Panc1 (cell line): ENCODE measurements at regions not wholly inside any gene's neighbourhood (a gene's known extent, or its start where the extent isn't known, plus 50 kb on each side); places are given as distances from the start of the nearest gene placed in this dataset.
"Not testable (repeated sequence)": the region's sequence is repeated elsewhere in the genome, so short reads cannot be mapped to it uniquely, and the experiment has no call there.

Experiments used
- TF ChIP-seq, protein P1 (sequence below): fragments of 450-650 bp; IDR thresholded peaks from 2 replicates; pipeline ENCODE4 v1.5.1; 2017; ENCODE audit warnings: mild to moderate bottlenecking
- TF ChIP-seq, protein P2 (sequence below), 2 experiments: IDR thresholded peaks; 2 replicates each; pipeline ENCODE4 v1.6.1; 2011 to 2012; ENCODE audit warnings: low read depth in 2 of 2, control low read depth in 1 of 2, low read length in 1 of 2, mild to moderate bottlenecking in 1 of 2, moderate library complexity in 1 of 2; ENCODE audit not compliant: insufficient read depth in 1 of 2

DNA sequence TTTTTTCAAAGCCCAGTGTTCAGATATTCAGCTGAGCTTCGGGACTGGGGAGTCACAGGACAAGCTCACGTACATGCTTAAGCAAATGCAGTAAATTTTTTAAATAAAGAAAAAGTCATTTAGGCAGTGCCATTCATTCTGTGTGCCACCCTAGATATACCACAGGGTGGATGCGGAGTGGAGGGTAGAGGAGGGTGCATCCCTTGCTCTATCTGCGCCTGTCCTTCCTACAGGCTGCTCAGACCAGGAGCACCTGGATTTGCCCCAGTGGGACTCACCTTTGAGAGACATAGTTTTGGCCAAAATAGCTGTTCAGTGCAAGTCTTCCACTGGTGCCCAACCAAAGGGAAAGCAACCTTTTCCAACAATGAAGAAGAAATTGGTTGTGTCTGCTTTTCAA is 202.4 kb downstream of the ANKRD36 start:
- TF ChIP-seq, protein P1, sequence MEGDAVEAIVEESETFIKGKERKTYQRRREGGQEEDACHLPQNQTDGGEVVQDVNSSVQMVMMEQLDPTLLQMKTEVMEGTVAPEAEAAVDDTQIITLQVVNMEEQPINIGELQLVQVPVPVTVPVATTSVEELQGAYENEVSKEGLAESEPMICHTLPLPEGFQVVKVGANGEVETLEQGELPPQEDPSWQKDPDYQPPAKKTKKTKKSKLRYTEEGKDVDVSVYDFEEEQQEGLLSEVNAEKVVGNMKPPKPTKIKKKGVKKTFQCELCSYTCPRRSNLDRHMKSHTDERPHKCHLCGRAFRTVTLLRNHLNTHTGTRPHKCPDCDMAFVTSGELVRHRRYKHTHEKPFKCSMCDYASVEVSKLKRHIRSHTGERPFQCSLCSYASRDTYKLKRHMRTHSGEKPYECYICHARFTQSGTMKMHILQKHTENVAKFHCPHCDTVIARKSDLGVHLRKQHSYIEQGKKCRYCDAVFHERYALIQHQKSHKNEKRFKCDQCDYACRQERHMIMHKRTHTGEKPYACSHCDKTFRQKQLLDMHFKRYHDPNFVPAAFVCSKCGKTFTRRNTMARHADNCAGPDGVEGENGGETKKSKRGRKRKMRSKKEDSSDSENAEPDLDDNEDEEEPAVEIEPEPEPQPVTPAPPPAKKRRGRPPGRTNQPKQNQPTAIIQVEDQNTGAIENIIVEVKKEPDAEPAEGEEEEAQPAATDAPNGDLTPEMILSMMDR, result not testable (repeated sequence)
- TF ChIP-seq, protein P2, sequence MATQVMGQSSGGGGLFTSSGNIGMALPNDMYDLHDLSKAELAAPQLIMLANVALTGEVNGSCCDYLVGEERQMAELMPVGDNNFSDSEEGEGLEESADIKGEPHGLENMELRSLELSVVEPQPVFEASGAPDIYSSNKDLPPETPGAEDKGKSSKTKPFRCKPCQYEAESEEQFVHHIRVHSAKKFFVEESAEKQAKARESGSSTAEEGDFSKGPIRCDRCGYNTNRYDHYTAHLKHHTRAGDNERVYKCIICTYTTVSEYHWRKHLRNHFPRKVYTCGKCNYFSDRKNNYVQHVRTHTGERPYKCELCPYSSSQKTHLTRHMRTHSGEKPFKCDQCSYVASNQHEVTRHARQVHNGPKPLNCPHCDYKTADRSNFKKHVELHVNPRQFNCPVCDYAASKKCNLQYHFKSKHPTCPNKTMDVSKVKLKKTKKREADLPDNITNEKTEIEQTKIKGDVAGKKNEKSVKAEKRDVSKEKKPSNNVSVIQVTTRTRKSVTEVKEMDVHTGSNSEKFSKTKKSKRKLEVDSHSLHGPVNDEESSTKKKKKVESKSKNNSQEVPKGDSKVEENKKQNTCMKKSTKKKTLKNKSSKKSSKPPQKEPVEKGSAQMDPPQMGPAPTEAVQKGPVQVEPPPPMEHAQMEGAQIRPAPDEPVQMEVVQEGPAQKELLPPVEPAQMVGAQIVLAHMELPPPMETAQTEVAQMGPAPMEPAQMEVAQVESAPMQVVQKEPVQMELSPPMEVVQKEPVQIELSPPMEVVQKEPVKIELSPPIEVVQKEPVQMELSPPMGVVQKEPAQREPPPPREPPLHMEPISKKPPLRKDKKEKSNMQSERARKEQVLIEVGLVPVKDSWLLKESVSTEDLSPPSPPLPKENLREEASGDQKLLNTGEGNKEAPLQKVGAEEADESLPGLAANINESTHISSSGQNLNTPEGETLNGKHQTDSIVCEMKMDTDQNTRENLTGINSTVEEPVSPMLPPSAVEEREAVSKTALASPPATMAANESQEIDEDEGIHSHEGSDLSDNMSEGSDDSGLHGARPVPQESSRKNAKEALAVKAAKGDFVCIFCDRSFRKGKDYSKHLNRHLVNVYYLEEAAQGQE (IDR thresholded peaks at IDR 0.05; ENCODE audit: insufficient read depth in 1 of 2, low read depth in 2 of 2, low read length in 1 of 2), result not testable (repeated sequence)
